ENCODE measurements at regions not wholly inside any gene's neighbourhood (a gene's known extent, or its start where the extent isn't known, plus 50 kb on each side); places are given as distances from the start of the nearest gene placed in this dataset.
"Not testable (repeated sequence)": the region's sequence is repeated elsewhere in the genome, so short reads cannot be mapped to it uniquely, and the experiment has no call there.

GRCh38 chr10:65053397-65053796 lies 1532.2 kb downstream of the REEP3 start:
- H3K9me3 Mint-ChIP-seq; H3K36me3 Mint-ChIP-seq (ENCODE audit: low read depth); H3K27me3 Mint-ChIP-seq; POLR2A ChIA-PET; H3K4me1 Mint-ChIP-seq; H3K27ac Mint-ChIP-seq; DNase-seq; H3K4me3 Mint-ChIP-seq; CTCF ChIA-PET: not testable (repeated sequence)

GRCh38 chr10:65053831-65054351 lies 1532.7 kb downstream of the REEP3 start:
- CTCF ChIA-PET; POLR2A ChIA-PET; DNase-seq; H3K36me3 Mint-ChIP-seq (ENCODE audit: low read depth); H3K27me3 Mint-ChIP-seq; H3K9me3 Mint-ChIP-seq; H3K27ac Mint-ChIP-seq; H3K4me3 Mint-ChIP-seq; H3K4me1 Mint-ChIP-seq: not testable (repeated sequence)

GRCh38 chr10:65054701-65055100 lies 1533.5 kb downstream of the REEP3 start:
- CTCF ChIA-PET; H3K27ac Mint-ChIP-seq; DNase-seq; H3K36me3 Mint-ChIP-seq (ENCODE audit: low read depth); H3K27me3 Mint-ChIP-seq; H3K4me1 Mint-ChIP-seq; POLR2A ChIA-PET; H3K4me3 Mint-ChIP-seq; H3K9me3 Mint-ChIP-seq: not testable (repeated sequence)

- no peaks in the 10 kb centered on the region for H3K9me3 Mint-ChIP-seq
- ChIA-PET CTCF (no interaction called here), POLR2A (no interaction called here)
These were observed 1544.1 kb downstream of the REEP3 start for GRCh38 chr10:65065278-65065677.

GRCh38 chr10:65083222-65083621 lies 1562.0 kb downstream of the REEP3 start:
- Mint-ChIP-seq H3K4me1 (no peaks in the 10 kb centered on the region), H3K9me3 (peaks cover 7% of the 10 kb centered on the region), H3K36me3 (ENCODE audit: low read depth) (no peaks in the 10 kb centered on the region), H3K27me3 (no peaks in the 10 kb centered on the region), H3K4me3 (no peak overlapping the region), H3K27ac (no peak overlapping the region)
- POLR2A ChIA-PET: no interaction called here
- CTCF ChIA-PET: no interaction called here
- DNase-seq: no peak

More at GRCh38 chr10:65065278-65065677, 1544.1 kb downstream of the REEP3 start:
- Mint-ChIP-seq H3K27ac (no peak overlapping the region), H3K4me1 (no peaks in the 10 kb centered on the region), H3K27me3 (no peaks in the 10 kb centered on the region), H3K4me3 (no peak overlapping the region), H3K36me3 (ENCODE audit: low read depth) (no peaks in the 10 kb centered on the region)
- no peak for DNase-seq

GRCh38 chr10:65090991-65091390 lies 1569.8 kb downstream of the REEP3 start:
- POLR2A ChIA-PET: no interaction called here
- no peaks in the 10 kb centered on the region for H3K36me3 Mint-ChIP-seq (ENCODE audit: low read depth)

GRCh38 chr10:65100146-65100545 lies 1578.9 kb downstream of the REEP3 start:
- H3K4me1 Mint-ChIP-seq: no peaks in the 10 kb centered on the region
- CTCF ChIA-PET: no interaction called here
- DNase-seq: no peak
- H3K4me3 Mint-ChIP-seq: no peak overlapping the region
- H3K27me3 Mint-ChIP-seq: no peaks in the 10 kb centered on the region
- H3K27ac Mint-ChIP-seq: no peak overlapping the region
- peaks cover 7% of the 10 kb centered on the region for H3K9me3 Mint-ChIP-seq
- POLR2A ChIA-PET: no interaction called here
- H3K36me3 Mint-ChIP-seq (ENCODE audit: low read depth): no peaks in the 10 kb centered on the region

More at GRCh38 chr10:65090991-65091390, 1569.8 kb downstream of the REEP3 start:
- DNase-seq: no peak
- Mint-ChIP-seq H3K4me3 (no peak overlapping the region), H3K27ac (no peak overlapping the region), H3K27me3 (no peaks in the 10 kb centered on the region), H3K9me3 (peaks cover 9% of the 10 kb centered on the region), H3K4me1 (no peaks in the 10 kb centered on the region)
- CTCF ChIA-PET: no interaction called here

GRCh38 chr10:65100881-65101280 lies 1579.7 kb downstream of the REEP3 start:
- CTCF ChIA-PET, H3K4me3 Mint-ChIP-seq, H3K4me1 Mint-ChIP-seq: not testable (repeated sequence)

GRCh38 chr10:65110009-65110408 lies 1588.8 kb downstream of the REEP3 start:
- peaks cover 13% of the 10 kb centered on the region for H3K9me3 Mint-ChIP-seq
- H3K4me3 Mint-ChIP-seq: no peak overlapping the region
- no peaks in the 10 kb centered on the region for H3K27me3 Mint-ChIP-seq
- no peaks in the 10 kb centered on the region for H3K36me3 Mint-ChIP-seq (ENCODE audit: low read depth)
- CTCF ChIA-PET: no interaction called here
- H3K4me1 Mint-ChIP-seq: no peaks in the 10 kb centered on the region
- POLR2A ChIA-PET: no interaction called here
- no peak for DNase-seq
- H3K27ac Mint-ChIP-seq: no peak overlapping the region

More at GRCh38 chr10:65100881-65101280, 1579.7 kb downstream of the REEP3 start:
- H3K27ac Mint-ChIP-seq; POLR2A ChIA-PET; H3K9me3 Mint-ChIP-seq; H3K27me3 Mint-ChIP-seq; H3K36me3 Mint-ChIP-seq (ENCODE audit: low read depth); DNase-seq: not testable (repeated sequence)

- H3K4me3 Mint-ChIP-seq; H3K4me1 Mint-ChIP-seq; H3K27me3 Mint-ChIP-seq; CTCF ChIA-PET; DNase-seq; H3K27ac Mint-ChIP-seq; POLR2A ChIA-PET; H3K36me3 Mint-ChIP-seq (ENCODE audit: low read depth): not testable (repeated sequence)
- H3K9me3 Mint-ChIP-seq: peaks cover 10% of the 10 kb centered on the region
These were observed 1589.9 kb downstream of the REEP3 start for GRCh38 chr10:65111059-65111458.

GRCh38 chr10:65112573-65112972 lies 1591.4 kb downstream of the REEP3 start:
- ChIA-PET CTCF (no interaction called here), POLR2A (no interaction called here)
- H3K4me3 Mint-ChIP-seq: no peak overlapping the region

GRCh38 chr10:65123120-65123519 lies 1601.9 kb downstream of the REEP3 start:
- Mint-ChIP-seq H3K27ac (no peak overlapping the region), H3K36me3 (ENCODE audit: low read depth) (no peaks in the 10 kb centered on the region), H3K4me3 (no peak overlapping the region), H3K27me3 (no peaks in the 10 kb centered on the region), H3K9me3 (no peaks in the 10 kb centered on the region), H3K4me1 (no peaks in the 10 kb centered on the region)
- POLR2A ChIA-PET: no interaction called here
- no peak for DNase-seq
- CTCF ChIA-PET: no interaction called here

More at GRCh38 chr10:65112573-65112972, 1591.4 kb downstream of the REEP3 start:
- no peaks in the 10 kb centered on the region for H3K4me1 Mint-ChIP-seq
- H3K27me3 Mint-ChIP-seq: no peaks in the 10 kb centered on the region
- no peak for DNase-seq
- H3K27ac Mint-ChIP-seq: no peak overlapping the region
- peaks cover 10% of the 10 kb centered on the region for H3K9me3 Mint-ChIP-seq
- no peaks in the 10 kb centered on the region for H3K36me3 Mint-ChIP-seq (ENCODE audit: low read depth)

- no peaks in the 10 kb centered on the region for H3K27me3 Mint-ChIP-seq
- DNase-seq: no peak
- ChIA-PET POLR2A (no interaction called here), CTCF (no interaction called here)
- no peaks in the 10 kb centered on the region for H3K9me3 Mint-ChIP-seq
- no peaks in the 10 kb centered on the region for H3K36me3 Mint-ChIP-seq (ENCODE audit: low read depth)
- no peak overlapping the region for H3K27ac Mint-ChIP-seq
- no peaks in the 10 kb centered on the region for H3K4me1 Mint-ChIP-seq
- no peak overlapping the region for H3K4me3 Mint-ChIP-seq
These were observed 1604.0 kb downstream of the REEP3 start for GRCh38 chr10:65125212-65125611.

- no peak overlapping the region for H3K4me3 Mint-ChIP-seq
- POLR2A ChIA-PET: no interaction called here
- CTCF ChIA-PET: no interaction called here
- no peak overlapping the region for H3K27ac Mint-ChIP-seq
- no peaks in the 10 kb centered on the region for H3K9me3 Mint-ChIP-seq
- DNase-seq: no peak
- no peaks in the 10 kb centered on the region for H3K27me3 Mint-ChIP-seq
- no peaks in the 10 kb centered on the region for H3K4me1 Mint-ChIP-seq
- no peaks in the 10 kb centered on the region for H3K36me3 Mint-ChIP-seq (ENCODE audit: low read depth)
These were observed 1605.1 kb downstream of the REEP3 start for GRCh38 chr10:65126288-65126687.
